ENCODE measurements at regions not wholly inside any gene's neighbourhood (a gene's known extent, or its start where the extent isn't known, plus 50 kb on each side); places are given as distances from the start of the nearest gene placed in this dataset.

- no peak for DNase-seq (ENCODE audit: low spot score)
Measured at GRCh38 chrX:68927178-68927577, 98.4 kb downstream of the EFNB1 start.

- DNase-seq (ENCODE audit: low spot score) = no peak
Measured at GRCh38 chrX:68923147-68923546, 94.3 kb downstream of the EFNB1 start.

DNA sequence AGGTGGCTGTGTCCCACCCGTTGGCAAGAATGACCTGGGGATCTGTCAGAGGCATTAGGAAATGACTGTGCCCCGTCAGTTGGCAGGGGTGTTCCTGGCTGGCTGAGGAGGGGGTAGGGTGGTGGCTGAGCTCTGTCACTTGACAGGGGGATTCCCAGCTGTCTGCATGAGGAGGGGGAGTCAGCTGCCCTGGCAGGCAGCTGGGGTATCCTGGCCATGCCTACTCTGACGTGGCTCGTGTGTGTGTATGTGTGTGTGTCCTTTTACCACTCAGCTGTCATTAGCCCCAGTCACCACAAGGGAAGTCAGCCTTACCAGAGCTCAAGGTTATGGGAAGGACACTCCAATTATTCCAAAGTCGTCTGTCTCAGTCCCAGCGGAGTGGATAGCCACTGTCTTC is 93.2 kb downstream of the EFNB1 start:
- DNase-seq (ENCODE audit: low spot score) = no peak

DNA sequence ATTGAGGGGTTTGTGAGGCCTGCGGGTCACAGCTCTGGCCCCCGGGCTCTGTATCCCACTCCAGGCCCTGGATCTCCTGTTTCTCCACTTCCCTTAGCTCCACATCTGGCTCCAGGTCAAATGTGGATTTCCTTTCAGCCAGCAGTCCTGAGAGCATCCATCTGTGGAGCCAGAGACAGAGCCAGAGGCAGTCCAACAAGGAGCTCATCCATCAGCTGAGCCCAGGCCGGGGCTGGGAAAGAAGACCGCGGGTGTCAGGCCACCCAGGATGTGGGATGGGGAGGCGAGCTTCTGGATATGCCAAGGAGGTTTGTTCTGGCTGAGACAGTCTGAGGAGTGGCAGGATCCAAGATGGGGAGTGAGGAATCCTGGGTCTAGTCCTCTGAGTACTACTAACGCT is 91.7 kb downstream of the EFNB1 start:
- no peak for DNase-seq (ENCODE audit: low spot score)

DNA sequence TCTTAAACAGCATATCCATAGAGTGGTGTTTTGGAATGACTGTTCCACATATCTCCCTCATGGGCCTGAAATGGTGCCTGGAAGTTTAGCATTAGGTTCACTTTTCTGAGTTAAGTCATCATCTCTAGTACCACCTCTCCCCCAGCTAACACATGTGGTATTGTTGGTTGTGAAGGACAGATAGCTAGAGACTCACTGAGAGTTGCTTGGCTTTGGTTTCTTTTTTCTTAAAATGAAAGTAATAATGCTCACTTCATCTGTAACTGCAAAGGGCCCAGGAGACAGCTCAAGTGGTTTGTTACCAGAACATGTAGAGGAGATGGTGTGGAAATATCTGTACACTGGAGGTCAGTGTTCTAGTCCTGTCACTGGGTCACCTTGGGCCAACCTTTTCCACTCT is 90.9 kb downstream of the EFNB1 start:
- DNase-seq (ENCODE audit: low spot score) = no peak

DNA sequence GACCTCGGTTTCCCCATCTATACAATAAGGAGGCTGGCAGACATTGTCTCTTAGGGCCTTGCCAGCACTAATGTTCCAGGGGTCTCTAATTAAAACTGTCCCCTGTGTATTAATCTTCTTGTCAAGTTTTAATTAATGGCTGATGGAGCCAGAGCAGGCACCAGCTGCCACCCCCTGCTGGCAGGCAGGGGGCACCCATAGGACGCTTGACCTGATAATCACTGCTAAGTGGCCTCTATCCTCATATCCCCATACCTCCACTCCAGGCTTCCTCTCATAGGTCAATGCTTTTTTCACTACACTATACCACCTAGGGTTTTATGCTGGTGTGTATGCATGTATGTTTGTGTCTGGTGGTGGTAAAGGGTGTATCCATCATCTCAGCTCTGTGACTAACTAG is 89.4 kb downstream of the EFNB1 start:
- no peak for DNase-seq (ENCODE audit: low spot score)

- no peak for DNase-seq (ENCODE audit: low spot score)
Measured at GRCh38 chrX:68917799-68918198, 89.0 kb downstream of the EFNB1 start.

GRCh38 chrX:68916891-68917290 is 88.1 kb downstream of the EFNB1 start:
- DNase-seq (ENCODE audit: low spot score) = no peak

DNA sequence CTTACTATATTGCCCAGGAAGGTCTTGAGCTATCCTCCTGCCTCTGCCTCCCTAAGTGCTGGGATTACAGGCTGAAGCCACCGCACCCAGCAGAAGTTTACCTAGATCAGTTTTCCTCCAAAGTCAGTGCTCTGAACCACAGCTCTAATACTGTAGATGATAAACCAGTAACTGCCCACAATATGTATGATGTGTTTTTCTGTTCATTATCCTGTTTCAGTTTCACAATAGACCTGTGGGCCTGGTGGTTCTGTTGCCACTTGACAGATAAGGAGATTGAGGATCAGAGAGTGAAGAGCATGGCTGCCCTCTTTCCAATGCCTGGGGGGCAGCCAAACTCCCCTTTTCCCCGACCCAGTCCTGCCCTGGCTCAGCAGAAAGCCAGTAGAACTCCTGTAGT is 87.0 kb downstream of the EFNB1 start:
- no peak for DNase-seq (ENCODE audit: low spot score)

- DNase-seq (ENCODE audit: low spot score) = no peak
Measured at GRCh38 chrX:68914479-68914946, 85.7 kb downstream of the EFNB1 start.

DNA sequence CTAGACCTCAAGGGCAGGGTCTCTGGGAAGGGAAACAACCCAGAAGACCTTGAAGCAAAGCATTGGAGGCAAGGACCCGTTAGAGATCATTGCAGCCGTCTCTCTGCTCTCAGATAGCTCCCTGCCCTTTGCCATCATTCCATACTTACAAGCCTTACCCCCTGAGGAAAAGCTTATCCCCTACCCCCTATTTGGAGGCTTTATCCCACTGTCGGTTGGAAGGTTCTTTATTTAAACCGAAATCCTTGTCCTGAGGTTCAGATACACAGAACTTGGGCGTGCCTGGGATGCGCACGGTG is 84.4 kb downstream of the EFNB1 start:
- DNase-seq (ENCODE audit: low spot score) = no peak

DNA sequence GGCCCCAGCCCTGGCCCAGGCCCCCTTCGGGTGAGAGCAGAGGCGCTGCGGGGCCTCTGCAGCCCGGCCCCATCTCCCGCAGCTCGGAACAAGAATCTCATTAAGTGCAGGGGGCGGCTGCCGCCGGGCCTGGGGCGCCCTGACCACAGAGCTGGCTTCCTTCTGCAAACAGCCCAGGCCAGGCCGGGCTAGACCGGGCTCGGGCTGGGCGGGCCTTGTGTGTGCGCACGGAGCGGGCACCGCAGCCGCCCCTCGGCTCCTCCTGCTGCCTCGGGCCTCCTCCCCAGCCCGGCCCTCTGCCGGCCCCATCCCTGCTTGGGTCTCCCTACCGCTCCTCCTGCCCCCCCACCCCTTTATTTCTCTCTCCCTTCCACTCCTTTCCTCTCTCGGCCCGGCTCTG is 83.3 kb downstream of the EFNB1 start:
- no peak for DNase-seq (ENCODE audit: low spot score)

DNA sequence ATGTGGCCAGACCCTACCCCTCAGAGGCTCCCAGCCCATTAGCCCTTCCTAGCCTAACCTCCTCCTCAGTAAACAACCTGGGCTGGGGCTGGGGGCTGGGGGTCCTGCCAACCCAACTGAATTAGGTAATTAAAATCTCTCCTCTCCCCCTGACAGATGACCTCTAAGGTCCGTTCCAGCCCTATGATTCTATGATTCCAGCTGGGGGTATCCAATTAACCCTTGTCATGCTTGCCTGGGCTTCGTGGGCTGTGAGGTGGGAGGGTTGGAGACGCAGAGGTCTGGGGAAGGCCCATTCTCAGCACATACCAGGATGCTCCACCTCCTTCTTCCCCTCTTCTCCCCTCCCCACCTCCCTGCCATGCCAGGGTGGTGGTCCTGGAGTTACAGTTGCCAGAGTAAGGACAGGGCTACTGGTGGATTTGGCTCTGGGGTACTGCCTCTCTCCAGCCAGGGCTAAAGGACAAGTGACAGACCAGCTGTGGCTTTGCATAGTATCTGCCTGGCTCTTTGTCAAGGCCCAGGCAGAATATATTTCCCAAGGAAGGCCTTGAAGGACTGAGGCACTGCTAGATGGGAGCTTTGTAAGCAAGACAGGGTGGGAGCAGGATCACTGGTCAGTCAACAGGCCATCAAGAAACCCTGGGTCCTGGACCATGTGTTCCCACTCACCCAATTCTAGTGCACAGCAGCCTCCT is 82.1 kb downstream of the EFNB1 start:
- DNase-seq (ENCODE audit: low spot score) = no peak

GRCh38 chrX:68909945-68910344 is 81.1 kb downstream of the EFNB1 start:
- DNase-seq (ENCODE audit: low spot score) = no peak

DNA sequence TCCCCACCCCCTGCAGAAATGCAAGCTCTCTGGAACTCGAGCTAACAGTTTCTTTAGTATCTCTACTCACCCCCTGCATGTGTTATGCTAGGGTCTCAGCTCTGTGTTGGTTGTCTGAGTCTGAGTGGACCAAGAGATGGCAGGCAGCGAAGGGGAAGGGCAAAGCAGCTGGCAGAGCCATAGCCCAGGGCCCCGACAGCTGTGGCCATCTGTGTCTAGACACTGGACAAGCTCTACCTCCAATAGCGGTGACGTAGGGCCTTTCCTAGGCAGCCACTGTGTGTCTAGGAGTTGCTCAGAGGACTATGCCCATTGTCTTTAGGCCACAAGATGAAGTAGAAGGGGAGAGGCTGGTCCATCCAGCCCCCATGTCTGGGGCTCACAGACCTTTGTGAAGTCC is 79.2 kb downstream of the EFNB1 start:
- DNase-seq (ENCODE audit: low spot score) = no peak

GRCh38 chrX:68902706-68903504 is 74.1 kb downstream of the EFNB1 start:
- DNase-seq (ENCODE audit: low spot score) = no peak

- no peak for DNase-seq (ENCODE audit: low spot score)
Measured at GRCh38 chrX:68901519-68901918, 72.7 kb downstream of the EFNB1 start.

DNA sequence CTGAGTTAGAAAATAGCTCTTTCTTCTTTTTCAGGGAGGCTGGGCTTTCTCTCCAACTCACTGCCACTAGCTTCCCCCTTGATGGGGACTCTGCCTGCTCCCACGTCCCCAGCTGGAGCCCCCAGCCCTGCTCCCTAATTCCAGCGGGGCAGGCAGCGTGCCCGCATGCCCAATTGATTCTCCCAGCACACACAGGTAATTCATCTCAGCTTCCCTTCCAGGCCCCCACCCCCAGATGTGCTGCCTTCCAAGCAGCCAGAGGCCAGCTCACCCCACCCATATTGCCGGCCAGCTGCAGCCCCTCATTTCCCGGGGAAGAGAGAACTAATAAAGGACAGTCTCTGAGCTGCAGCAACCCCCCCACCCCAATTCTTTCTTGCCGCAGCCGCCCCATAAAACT is 69.8 kb downstream of the EFNB1 start:
- no peak for DNase-seq (ENCODE audit: low spot score)

- DNase-seq (ENCODE audit: low spot score) = no peak
Measured at GRCh38 chrX:68897118-68897945, 68.5 kb downstream of the EFNB1 start.

- DNase-seq (ENCODE audit: low spot score) = no peak
Measured at GRCh38 chrX:68896581-68896980, 67.8 kb downstream of the EFNB1 start.

DNA sequence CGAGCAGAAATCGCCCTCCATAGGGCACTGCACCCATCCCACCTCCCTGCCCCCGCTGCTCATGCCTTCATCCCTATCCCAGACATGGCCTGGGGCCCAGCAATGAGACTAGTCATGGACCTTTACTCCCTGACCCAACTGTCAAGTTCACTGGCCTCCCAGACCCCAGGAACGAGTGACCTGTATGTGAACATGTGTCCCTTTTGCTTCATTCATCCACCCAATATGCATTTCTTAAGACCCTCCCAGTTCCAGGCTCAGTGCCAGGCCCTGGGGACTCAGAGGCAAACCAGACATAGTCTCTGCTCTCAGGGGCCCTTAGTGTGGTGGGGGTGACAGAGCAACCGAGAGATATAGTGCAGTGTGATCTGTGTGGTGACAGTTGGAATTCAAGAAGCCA is 67.0 kb downstream of the EFNB1 start:
- no peak for DNase-seq (ENCODE audit: low spot score)

- no peak for DNase-seq (ENCODE audit: low spot score)
Measured at GRCh38 chrX:68895341-68895755, 66.5 kb downstream of the EFNB1 start.
